HL-60 (cell line): ENCODE measurements at regions not wholly inside any gene's neighbourhood (a gene's known extent, or its start where the extent isn't known, plus 50 kb on each side); places are given as distances from the start of the nearest gene placed in this dataset.

Experiments used
- DNase-seq, 2 experiments: peaks; one replicate each; pipeline ENCODE4 v3.0.0-alpha.2; 2010 to 2020; ENCODE audit warnings: low read depth in 1 of 2, low spot score in 1 of 2
- H3K27ac ChIP-seq: fragments of 250-450 bp; sonication (Bioruptor Pico); replicated peaks from 2 replicates; pipeline ENCODE4 v1.5.1; 2020; ENCODE audit warnings: mild to moderate bottlenecking, moderate library complexity
- H3K27me3 ChIP-seq: fragments of 250-450 bp; sonication (Bioruptor Pico); 2 replicates; pipeline ENCODE4 v1.5.1; 2021; ENCODE audit warnings: mild to moderate bottlenecking, moderate library complexity; ENCODE audit not compliant: insufficient read depth, poor library complexity, severe bottlenecking
- H3K4me3 ChIP-seq: replicated peaks from 2 replicates; pipeline ENCODE4 v1.5.1; 2011; ENCODE audit warnings: mild to moderate bottlenecking, control low read depth, low read length; ENCODE audit not compliant: insufficient read depth
- GABPA ChIP-seq: IDR thresholded peaks from 2 replicates; pipeline ENCODE4 v1.6.1; 2012; ENCODE audit warnings: low read depth
- POLR2AphosphoS5 ChIP-seq: IDR thresholded peaks from 2 replicates; pipeline ENCODE4 v1.6.1; 2012; ENCODE audit warnings: low read depth
- SPI1 ChIP-seq: IDR thresholded peaks from 2 replicates; pipeline ENCODE4 v1.6.1; 2012; ENCODE audit warnings: low read depth, mild to moderate bottlenecking, borderline replicate concordance
- TF ChIP-seq, protein P1 (sequence below): IDR thresholded peaks from 2 replicates; pipeline ENCODE4 v1.6.1; 2012; ENCODE audit warnings: low read depth; ENCODE audit not compliant: insufficient replicate concordance
- TF ChIP-seq, protein P2 (sequence below): IDR thresholded peaks from one replicate; pipeline ENCODE4 v1.5.1; 2011; ENCODE audit warnings: low read length, control low read depth, inconsistent platforms; ENCODE audit not compliant: insufficient read depth

DNA sequence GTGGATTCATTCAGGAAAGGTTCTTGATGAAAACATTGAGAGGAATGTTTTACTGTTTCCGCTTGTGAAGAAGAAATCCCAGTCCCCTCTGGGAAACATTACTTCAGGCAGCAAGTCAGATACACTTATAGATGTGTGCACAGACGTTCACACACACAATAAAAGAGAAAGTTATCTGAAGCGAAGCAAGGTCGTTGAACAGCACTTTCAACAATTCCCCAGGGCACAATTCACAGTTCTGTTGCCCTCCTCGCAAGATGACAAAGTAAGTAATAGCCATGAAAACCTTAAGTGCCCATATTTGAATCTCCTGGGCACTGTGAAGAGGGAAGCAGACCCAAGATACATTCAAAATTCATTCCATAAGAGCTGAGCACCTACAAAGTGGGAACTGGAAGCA is 156.6 kb upstream of the CAND1 start:
- Histone ChIP-seq H3K27ac (no peak overlapping the region), H3K4me3 (no peak overlapping the region), H3K27me3 (no peaks in the 10 kb centered on the region)
- TF ChIP-seq GABPA: no peak
- no peak for TF ChIP-seq POLR2AphosphoS5
- TF ChIP-seq, protein P1, sequence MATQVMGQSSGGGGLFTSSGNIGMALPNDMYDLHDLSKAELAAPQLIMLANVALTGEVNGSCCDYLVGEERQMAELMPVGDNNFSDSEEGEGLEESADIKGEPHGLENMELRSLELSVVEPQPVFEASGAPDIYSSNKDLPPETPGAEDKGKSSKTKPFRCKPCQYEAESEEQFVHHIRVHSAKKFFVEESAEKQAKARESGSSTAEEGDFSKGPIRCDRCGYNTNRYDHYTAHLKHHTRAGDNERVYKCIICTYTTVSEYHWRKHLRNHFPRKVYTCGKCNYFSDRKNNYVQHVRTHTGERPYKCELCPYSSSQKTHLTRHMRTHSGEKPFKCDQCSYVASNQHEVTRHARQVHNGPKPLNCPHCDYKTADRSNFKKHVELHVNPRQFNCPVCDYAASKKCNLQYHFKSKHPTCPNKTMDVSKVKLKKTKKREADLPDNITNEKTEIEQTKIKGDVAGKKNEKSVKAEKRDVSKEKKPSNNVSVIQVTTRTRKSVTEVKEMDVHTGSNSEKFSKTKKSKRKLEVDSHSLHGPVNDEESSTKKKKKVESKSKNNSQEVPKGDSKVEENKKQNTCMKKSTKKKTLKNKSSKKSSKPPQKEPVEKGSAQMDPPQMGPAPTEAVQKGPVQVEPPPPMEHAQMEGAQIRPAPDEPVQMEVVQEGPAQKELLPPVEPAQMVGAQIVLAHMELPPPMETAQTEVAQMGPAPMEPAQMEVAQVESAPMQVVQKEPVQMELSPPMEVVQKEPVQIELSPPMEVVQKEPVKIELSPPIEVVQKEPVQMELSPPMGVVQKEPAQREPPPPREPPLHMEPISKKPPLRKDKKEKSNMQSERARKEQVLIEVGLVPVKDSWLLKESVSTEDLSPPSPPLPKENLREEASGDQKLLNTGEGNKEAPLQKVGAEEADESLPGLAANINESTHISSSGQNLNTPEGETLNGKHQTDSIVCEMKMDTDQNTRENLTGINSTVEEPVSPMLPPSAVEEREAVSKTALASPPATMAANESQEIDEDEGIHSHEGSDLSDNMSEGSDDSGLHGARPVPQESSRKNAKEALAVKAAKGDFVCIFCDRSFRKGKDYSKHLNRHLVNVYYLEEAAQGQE: no peak
- no peak for TF ChIP-seq SPI1
- TF ChIP-seq, protein P2, sequence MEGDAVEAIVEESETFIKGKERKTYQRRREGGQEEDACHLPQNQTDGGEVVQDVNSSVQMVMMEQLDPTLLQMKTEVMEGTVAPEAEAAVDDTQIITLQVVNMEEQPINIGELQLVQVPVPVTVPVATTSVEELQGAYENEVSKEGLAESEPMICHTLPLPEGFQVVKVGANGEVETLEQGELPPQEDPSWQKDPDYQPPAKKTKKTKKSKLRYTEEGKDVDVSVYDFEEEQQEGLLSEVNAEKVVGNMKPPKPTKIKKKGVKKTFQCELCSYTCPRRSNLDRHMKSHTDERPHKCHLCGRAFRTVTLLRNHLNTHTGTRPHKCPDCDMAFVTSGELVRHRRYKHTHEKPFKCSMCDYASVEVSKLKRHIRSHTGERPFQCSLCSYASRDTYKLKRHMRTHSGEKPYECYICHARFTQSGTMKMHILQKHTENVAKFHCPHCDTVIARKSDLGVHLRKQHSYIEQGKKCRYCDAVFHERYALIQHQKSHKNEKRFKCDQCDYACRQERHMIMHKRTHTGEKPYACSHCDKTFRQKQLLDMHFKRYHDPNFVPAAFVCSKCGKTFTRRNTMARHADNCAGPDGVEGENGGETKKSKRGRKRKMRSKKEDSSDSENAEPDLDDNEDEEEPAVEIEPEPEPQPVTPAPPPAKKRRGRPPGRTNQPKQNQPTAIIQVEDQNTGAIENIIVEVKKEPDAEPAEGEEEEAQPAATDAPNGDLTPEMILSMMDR: no peak
- no peak for DNase-seq

DNA sequence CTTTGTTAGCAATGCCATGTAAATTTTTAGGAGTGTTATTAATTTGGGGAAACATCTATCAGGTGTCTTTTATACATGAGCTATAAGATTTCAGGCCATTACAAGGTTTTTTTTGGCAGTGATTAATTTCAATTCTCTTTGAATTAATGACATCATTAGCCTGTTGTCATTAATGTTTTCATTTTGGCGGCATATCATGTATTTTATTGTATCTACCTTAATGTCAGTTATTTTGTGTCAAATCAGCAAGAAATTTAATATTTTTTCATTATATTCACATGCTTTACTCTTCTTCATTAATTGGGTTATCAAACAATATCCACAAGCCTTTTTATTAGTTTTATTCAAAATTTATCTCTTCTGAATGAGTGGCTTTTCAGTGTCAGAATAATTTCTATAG is 153.0 kb upstream of the CAND1 start:
- Histone ChIP-seq H3K4me3 (no peak overlapping the region), H3K27me3 (no peaks in the 10 kb centered on the region), H3K27ac (no peak overlapping the region)
- TF ChIP-seq GABPA (no peak), POLR2AphosphoS5 (no peak), SPI1 (no peak)
- TF ChIP-seq, protein P1: no peak
- TF ChIP-seq, protein P2: no peak
- no peak for DNase-seq

DNA sequence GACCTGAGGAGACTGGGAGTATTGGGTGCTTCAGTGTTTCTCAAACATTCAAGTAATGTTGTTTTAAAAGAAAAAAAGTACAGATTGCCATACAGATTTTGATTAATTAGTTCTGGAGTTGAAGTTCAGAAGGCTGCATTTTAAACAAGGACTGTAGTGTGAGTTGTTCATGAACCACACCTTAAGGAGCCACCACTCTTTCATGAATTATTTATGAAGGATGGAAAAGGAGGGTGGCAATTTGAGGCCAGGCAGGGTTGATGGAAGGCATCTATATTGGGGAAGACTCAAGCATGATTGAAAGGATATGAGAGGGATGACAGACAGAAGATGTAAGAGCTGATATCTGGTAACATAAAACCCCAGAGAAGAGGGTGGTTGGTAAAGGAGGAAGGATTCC is 146.6 kb upstream of the CAND1 start:
- no peaks in the 10 kb centered on the region for H3K27me3 ChIP-seq
- H3K27ac ChIP-seq: no peak overlapping the region
- no peak for DNase-seq
- no peak for TF ChIP-seq SPI1
- TF ChIP-seq, protein P2: no peak
- TF ChIP-seq POLR2AphosphoS5: no peak
- TF ChIP-seq GABPA: no peak
- TF ChIP-seq, protein P1: no peak
- no peak overlapping the region for H3K4me3 ChIP-seq
